IMR-90 (cell line): ENCODE measurements at regions not wholly inside any gene's neighbourhood (a gene's known extent, or its start where the extent isn't known, plus 50 kb on each side); places are given as distances from the start of the nearest gene placed in this dataset.

ENCODE experiments used
- ATAC-seq: fragments of 200-7000 bp; cut with Tn5 transposase; 2 replicates; pipeline ENCODE4 v1.9.1; 2020; ENCODE audit warnings: low read depth, mild to moderate bottlenecking, moderate library complexity
- BruUV-seq: library from RNA; stranded (reverse); fragments of 400-500 nt; replicated peaks from 2 replicates; lab custom pipeline; 2021; lab: Mats Ljungman, UMichigan
- CTCF ChIA-PET: fragments of 300-600 bp; formaldehyde crosslinking; extraction: SDS; loops from one replicate; lab custom pipeline; 2021; ENCODE audit warnings: antibody characterized with exemption; lab: Yijun Ruan, JAX
- POLR2A ChIA-PET: fragments of 300-600 bp; sonication (Branson Sonifier 250); formaldehyde crosslinking; loops from one replicate; lab custom pipeline; 2022; ENCODE audit warnings: antibody characterized with exemption; ENCODE audit not compliant: unreplicated experiment; lab: Charles Lee
- DNase-seq: peaks from one replicate; pipeline ENCODE4 v3.0.0; 2013
- H2AFZ ChIP-seq: replicated peaks from 2 replicates; pipeline ENCODE3; 2013; ENCODE audit warnings: low read length, mild to moderate bottlenecking; ENCODE audit not compliant: poor library complexity
- H2AK5ac ChIP-seq: 2 replicates; pipeline ENCODE4 v1.6.1; 2013; ENCODE audit warnings: low read depth, low read length, inconsistent platforms
- H2AK9ac ChIP-seq: replicated peaks from 2 replicates; pipeline ENCODE3; 2013; ENCODE audit warnings: mild to moderate bottlenecking, low read depth, low read length, moderate library complexity; ENCODE audit not compliant: poor library complexity
- H2BK120ac ChIP-seq: 2 replicates; pipeline ENCODE4 v1.6.1; 2013; ENCODE audit warnings: low read depth, low read length, inconsistent platforms
- H2BK15ac ChIP-seq: 3 replicates; pipeline ENCODE4 v1.6.1; 2013; ENCODE audit warnings: low read depth, low read length, inconsistent platforms
- H2BK20ac ChIP-seq: 2 replicates; pipeline ENCODE4 v1.6.1; 2013; ENCODE audit warnings: low read depth, mild to moderate bottlenecking, inconsistent platforms, low read length, moderate library complexity
- H2BK5ac ChIP-seq: 2 replicates; pipeline ENCODE4 v1.6.1; 2013; ENCODE audit warnings: mild to moderate bottlenecking, low read depth, low read length, inconsistent platforms; ENCODE audit not compliant: poor library complexity, severe bottlenecking
- H3K14ac ChIP-seq: replicated peaks from 2 replicates; pipeline ENCODE4 v1.6.1; 2013; ENCODE audit warnings: low read depth, low read length, inconsistent platforms
- H3K18ac ChIP-seq: 2 replicates; pipeline ENCODE4 v1.6.1; 2013; ENCODE audit warnings: low read depth, low read length, control low read depth
- H3K23ac ChIP-seq: 2 replicates; pipeline ENCODE4 v1.6.1; 2013; ENCODE audit warnings: low read depth, low read length, inconsistent platforms
- H3K27ac ChIP-seq: 2 replicates; pipeline ENCODE4 v1.5.1; 2013; ENCODE audit warnings: mild to moderate bottlenecking, control low read depth, low read length; ENCODE audit not compliant: insufficient read depth
- H3K27me3 ChIP-seq: 2 replicates; pipeline ENCODE4 v1.6.1; 2013; ENCODE audit warnings: low read length; ENCODE audit not compliant: control insufficient read depth, insufficient read depth
- H3K36me3 ChIP-seq: 2 replicates; pipeline ENCODE4 v1.6.1; 2013; ENCODE audit warnings: low read length, mixed read lengths; ENCODE audit not compliant: control insufficient read depth, insufficient read depth
- H3K4ac ChIP-seq: 2 replicates; pipeline ENCODE4 v1.6.1; 2013; ENCODE audit warnings: low read depth, low read length, inconsistent platforms
- H3K4me1 ChIP-seq: 2 replicates; pipeline ENCODE4 v1.6.1; 2013; ENCODE audit warnings: low read length, mixed read lengths; ENCODE audit not compliant: control insufficient read depth, insufficient read depth
- H3K4me2 ChIP-seq: 2 replicates; pipeline ENCODE4 v1.6.1; 2013; ENCODE audit warnings: low read depth, mild to moderate bottlenecking, control low read depth, low read length, moderate library complexity
- H3K4me3 ChIP-seq: 2 replicates; pipeline ENCODE4 v1.5.1; 2013; ENCODE audit warnings: low read depth, mild to moderate bottlenecking, control low read depth, low read length, moderate library complexity; ENCODE audit not compliant: insufficient read depth
- H3K56ac ChIP-seq: 2 replicates; pipeline ENCODE4 v1.6.1; 2013; ENCODE audit warnings: low read length, inconsistent platforms; ENCODE audit not compliant: insufficient read depth; ENCODE audit errors: extremely low read depth
- H3K79me1 ChIP-seq, 2 experiments: 2 replicates each; pipeline ENCODE4 v1.6.1; 2013; ENCODE audit warnings: low read length in 2 of 2, inconsistent platforms in 1 of 2, low read depth in 1 of 2
- H3K9ac ChIP-seq: 2 replicates; pipeline ENCODE4 v1.6.1; 2013; ENCODE audit warnings: low read depth, low read length, control low read depth
- H3K9me1 ChIP-seq: 2 replicates; pipeline ENCODE4 v1.6.1; 2013; ENCODE audit warnings: low read length, inconsistent platforms; ENCODE audit not compliant: insufficient read depth
- H3K9me3 ChIP-seq: 2 replicates; pipeline ENCODE4 v1.6.1; 2013; ENCODE audit warnings: low read length; ENCODE audit not compliant: control insufficient read depth, insufficient read depth
- H4K20me1 ChIP-seq: 2 replicates; pipeline ENCODE4 v1.6.1; 2013; ENCODE audit warnings: low read length, inconsistent platforms; ENCODE audit not compliant: insufficient read depth
- H4K5ac ChIP-seq: 2 replicates; pipeline ENCODE4 v1.6.1; 2013; ENCODE audit warnings: mild to moderate bottlenecking, low read depth, low read length, control low read depth
- H4K8ac ChIP-seq, 2 experiments: 2 replicates each; pipeline ENCODE4 v1.6.1; 2013; ENCODE audit warnings: low read depth in 2 of 2, low read length in 2 of 2, control low read depth in 1 of 2, inconsistent platforms in 1 of 2
- H4K91ac ChIP-seq: 2 replicates; pipeline ENCODE4 v1.6.1; 2013; ENCODE audit warnings: low read depth, low read length, inconsistent platforms; ENCODE audit not compliant: insufficient read depth
- BHLHE40 ChIP-seq: fragments of 150-350 bp; IDR thresholded peaks from 2 replicates; pipeline ENCODE4 v1.6.1; 2016; ENCODE audit warnings: mild to moderate bottlenecking, low read depth, low read length
- CEBPB ChIP-seq: IDR thresholded peaks from 2 replicates; pipeline ENCODE4 v1.6.1; 2012; ENCODE audit warnings: low read depth, low read length, improper control_type of control experiment
- CHD1 ChIP-seq: IDR thresholded peaks from 2 replicates; pipeline ENCODE4 v1.6.1; 2012; ENCODE audit warnings: low read depth, low read length, improper control_type of control experiment
- CTCF ChIP-seq: conservative IDR thresholded peaks from 2 replicates; pipeline ENCODE4 v1.5.1; 2012; ENCODE audit warnings: mild to moderate bottlenecking, low read depth, low read length, improper control_type of control experiment
- FOS ChIP-seq: fragments of 150-350 bp; IDR thresholded peaks from 2 replicates; pipeline ENCODE4 v1.6.1; 2016; ENCODE audit warnings: low read depth, low read length
- MAFK ChIP-seq: IDR thresholded peaks from 2 replicates; pipeline ENCODE4 v1.6.1; 2012; ENCODE audit warnings: low read depth, low read length, improper control_type of control experiment
- MXI1 ChIP-seq: IDR thresholded peaks from 2 replicates; pipeline ENCODE4 v1.6.1; 2012; ENCODE audit warnings: low read depth, mild to moderate bottlenecking, low read length, moderate library complexity, borderline replicate concordance
- NFE2L2 ChIP-seq: fragments of 150-350 bp; IDR thresholded peaks from 2 replicates; pipeline ENCODE4 v1.6.1; 2016; ENCODE audit warnings: low read depth, mild to moderate bottlenecking, low read length
- RAD21 ChIP-seq: IDR thresholded peaks from 2 replicates; pipeline ENCODE4 v1.6.1; 2012; ENCODE audit warnings: low read length, improper control_type of control experiment
- RCOR1 ChIP-seq: IDR thresholded peaks from 2 replicates; pipeline ENCODE4 v1.6.1; 2012; ENCODE audit warnings: mild to moderate bottlenecking, low read length, improper control_type of control experiment; ENCODE audit not compliant: insufficient replicate concordance
- SMC3 ChIP-seq: fragments of 150-350 bp; IDR thresholded peaks from 2 replicates; pipeline ENCODE4 v1.6.1; 2016; ENCODE audit warnings: low read depth, mild to moderate bottlenecking, antibody characterized with exemption, low read length, moderate library complexity
- WGBS, 2 experiments: methylation state at CpG; one replicate each; pipeline versions ENCODE4 v1.1.5 to v1.1.7; 2013; ENCODE audit warnings: missing lambda C conversion rate in 2 of 2; ENCODE audit not compliant: insufficient read length in 1 of 2; ENCODE audit errors: extremely low coverage in 2 of 2; 5-methylcytosine and 5-hydroxymethylcytosine counted together
- dilution Hi-C: fragments of 300-500 bp; cut with HindIII; formaldehyde crosslinking; loops from one replicate; pipeline ENCODE4 v1.14.3; 2018; ENCODE audit warnings: low sequenced_read_pairs; ENCODE audit not compliant: unreplicated experiment
- in situ Hi-C: fragments of 300-500 bp; cut with MboI; formaldehyde crosslinking; loops from 3 replicates; pipeline ENCODE4 v1.14.3; 2019; ENCODE audit warnings: low sequenced_read_pairs, inconsistent platforms, mixed read lengths
- intact Hi-C: fragments of 100-400 bp; cut with micrococcal nuclease; formaldehyde crosslinking; loops from 2 replicates; pipeline ENCODE4 v1.10.0; 2022
- TF ChIP-seq, protein P1 (sequence below): fragments of 150-350 bp; IDR thresholded peaks from 2 replicates; pipeline ENCODE4 v1.6.1; 2017; ENCODE audit warnings: mild to moderate bottlenecking, antibody characterized with exemption, low read length, low read depth
- TF ChIP-seq, protein P2 (sequence below): fragments of 150-350 bp; IDR thresholded peaks from 2 replicates; pipeline ENCODE4 v1.6.1; 2016; ENCODE audit warnings: low read depth, mild to moderate bottlenecking, low read length, moderate library complexity, borderline replicate concordance

GRCh38 chr7:33721895-33722294 is 183.4 kb upstream of the BMPER start:
- Histone ChIP-seq H3K4me2 (peak overlapping the region; percentile 1; the same call in 1 of the 2 replicates), H3K23ac (no peak overlapping the region), H3K9me3 (peaks cover 3% of the 10 kb centered on the region; the same call in 1 of the 2 replicates), H3K4me1 (peaks cover 15% of the 10 kb centered on the region), H3K79me1 (no peaks in the 10 kb centered on the region), H3K27me3 (peaks cover 1% of the 10 kb centered on the region; the same call in 1 of the 2 replicates), H3K56ac (no peak overlapping the region), H2AFZ (no peak overlapping the region), H2AK5ac (peak overlapping the region; percentile 48), H3K36me3 (no peaks in the 10 kb centered on the region), H4K8ac (peak overlapping the region in 1 of 2 experiments; percentile 6; a peak in 1 of 4 replicates), H2BK20ac (0 out of 2 replicates have a peak overlapping the region, but pooled peaks have one; percentile 39), H2AK9ac (no peak overlapping the region), H3K9me1 (peaks cover 5% of the 10 kb centered on the region; the same call in 1 of the 2 replicates), H3K18ac (peak overlapping the region; percentile 61; the same call in 1 of the 2 replicates), H3K14ac (peak overlapping the region; percentile 29; the same call in 1 of the 2 replicates), H2BK5ac (peak overlapping the region; percentile 35), H4K20me1 (no peaks in the 10 kb centered on the region), H3K27ac (peak overlapping the region; percentile 45; the same call in 1 of the 2 replicates), H2BK120ac (peak overlapping the region; percentile 2; the same call in 1 of the 2 replicates), H3K9ac (no peak overlapping the region), H3K4me3 (no peak overlapping the region), H4K91ac (no peak overlapping the region), H4K5ac (peak overlapping the region; percentile 52; the same call in 1 of the 2 replicates), H3K4ac (peak overlapping the region; percentile 30), H2BK15ac (0 out of 3 replicates have a peak overlapping the region, but pooled peaks have one; percentile 33)
- WGBS, 2 experiments = no CpG with 5 or more reads among the region's 4 CpGs
- TF ChIP-seq CEBPB (no peak), CTCF (no peak), RCOR1 (no peak), SMC3 (no peak), BHLHE40 (no peak), NFE2L2 (no peak), MAFK (no peak), FOS (no peak), RAD21 (no peak), MXI1 (no peak), CHD1 (no peak)
- TF ChIP-seq, protein P1, sequence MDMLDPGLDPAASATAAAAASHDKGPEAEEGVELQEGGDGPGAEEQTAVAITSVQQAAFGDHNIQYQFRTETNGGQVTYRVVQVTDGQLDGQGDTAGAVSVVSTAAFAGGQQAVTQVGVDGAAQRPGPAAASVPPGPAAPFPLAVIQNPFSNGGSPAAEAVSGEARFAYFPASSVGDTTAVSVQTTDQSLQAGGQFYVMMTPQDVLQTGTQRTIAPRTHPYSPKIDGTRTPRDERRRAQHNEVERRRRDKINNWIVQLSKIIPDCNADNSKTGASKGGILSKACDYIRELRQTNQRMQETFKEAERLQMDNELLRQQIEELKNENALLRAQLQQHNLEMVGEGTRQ = no peak
- TF ChIP-seq, protein P2, sequence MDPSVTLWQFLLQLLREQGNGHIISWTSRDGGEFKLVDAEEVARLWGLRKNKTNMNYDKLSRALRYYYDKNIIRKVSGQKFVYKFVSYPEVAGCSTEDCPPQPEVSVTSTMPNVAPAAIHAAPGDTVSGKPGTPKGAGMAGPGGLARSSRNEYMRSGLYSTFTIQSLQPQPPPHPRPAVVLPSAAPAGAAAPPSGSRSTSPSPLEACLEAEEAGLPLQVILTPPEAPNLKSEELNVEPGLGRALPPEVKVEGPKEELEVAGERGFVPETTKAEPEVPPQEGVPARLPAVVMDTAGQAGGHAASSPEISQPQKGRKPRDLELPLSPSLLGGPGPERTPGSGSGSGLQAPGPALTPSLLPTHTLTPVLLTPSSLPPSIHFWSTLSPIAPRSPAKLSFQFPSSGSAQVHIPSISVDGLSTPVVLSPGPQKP = no peak
- ChIA-PET CTCF (interaction anchor here (0.5 to 1.6 kb wide), 4 partner anchors 22 to 261 kb away, joined by 3 to 8 read pairs (median 4); no protein-coding TSS in a partner anchor), POLR2A (no interaction called here)
- DNase-seq (peak; percentile 42), ATAC-seq (peak; percentile 48)
- dilution Hi-C loops (no loop called here), in situ Hi-C loops (no loop called here), intact Hi-C loops (no loop called here)
- BruUV-seq = no TSS peak
